ENCODE measurements at regions not wholly inside any gene's neighbourhood (a gene's known extent, or its start where the extent isn't known, plus 50 kb on each side); places are given as distances from the start of the nearest gene placed in this dataset.

- no peak for TF ChIP-seq EZH2phosphoT487 (IDR thresholded peaks at IDR 0.05; ENCODE audit: borderline replicate concordance, low read length)
- TF ChIP-seq, protein P1, sequence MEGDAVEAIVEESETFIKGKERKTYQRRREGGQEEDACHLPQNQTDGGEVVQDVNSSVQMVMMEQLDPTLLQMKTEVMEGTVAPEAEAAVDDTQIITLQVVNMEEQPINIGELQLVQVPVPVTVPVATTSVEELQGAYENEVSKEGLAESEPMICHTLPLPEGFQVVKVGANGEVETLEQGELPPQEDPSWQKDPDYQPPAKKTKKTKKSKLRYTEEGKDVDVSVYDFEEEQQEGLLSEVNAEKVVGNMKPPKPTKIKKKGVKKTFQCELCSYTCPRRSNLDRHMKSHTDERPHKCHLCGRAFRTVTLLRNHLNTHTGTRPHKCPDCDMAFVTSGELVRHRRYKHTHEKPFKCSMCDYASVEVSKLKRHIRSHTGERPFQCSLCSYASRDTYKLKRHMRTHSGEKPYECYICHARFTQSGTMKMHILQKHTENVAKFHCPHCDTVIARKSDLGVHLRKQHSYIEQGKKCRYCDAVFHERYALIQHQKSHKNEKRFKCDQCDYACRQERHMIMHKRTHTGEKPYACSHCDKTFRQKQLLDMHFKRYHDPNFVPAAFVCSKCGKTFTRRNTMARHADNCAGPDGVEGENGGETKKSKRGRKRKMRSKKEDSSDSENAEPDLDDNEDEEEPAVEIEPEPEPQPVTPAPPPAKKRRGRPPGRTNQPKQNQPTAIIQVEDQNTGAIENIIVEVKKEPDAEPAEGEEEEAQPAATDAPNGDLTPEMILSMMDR (IDR thresholded peaks at IDR 0.05; ENCODE audit: low read depth, low read length, poor library complexity, severe bottlenecking) = no peak
Measured at GRCh38 chr16:16910666-16911065, 531.7 kb downstream of the NPIPA7 start.

All from DOHH2 (cell line).